ENCODE measurements at regions not wholly inside any gene's neighbourhood (a gene's known extent, or its start where the extent isn't known, plus 50 kb on each side); places are given as distances from the start of the nearest gene placed in this dataset.

DNA sequence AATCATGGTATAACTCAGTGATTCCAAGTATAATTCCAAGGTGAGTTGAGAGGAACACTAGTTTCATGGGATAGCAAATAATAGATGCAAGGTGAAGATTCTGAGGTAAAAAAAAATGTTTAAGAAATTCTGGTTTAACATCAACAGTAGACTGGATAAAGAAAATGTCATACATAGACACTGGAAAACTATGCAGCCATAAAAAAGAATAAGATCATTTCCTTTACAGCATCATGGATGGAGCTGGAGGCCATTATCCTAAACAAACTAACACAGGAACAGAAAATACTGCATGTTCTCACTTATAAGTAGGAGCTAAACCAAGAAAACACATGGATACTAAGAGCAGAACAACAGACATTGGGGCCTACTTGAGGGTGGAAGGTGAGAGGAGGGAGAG, 54.6 kb upstream of the LEF1 start:
- H3K4me3 Mint-ChIP-seq (ENCODE audit: low read depth): no peak overlapping the region
- no peaks in the 10 kb centered on the region for H3K36me3 Mint-ChIP-seq (ENCODE audit: insufficient read depth)
- no peaks in the 10 kb centered on the region for H3K27me3 Mint-ChIP-seq
- no peak overlapping the region for H3K27ac Mint-ChIP-seq
- H3K4me1 Mint-ChIP-seq (ENCODE audit: low read depth): no peaks in the 10 kb centered on the region
- DNase-seq (ENCODE audit: low spot score, unreplicated experiment): no peak
- H3K9me3 Mint-ChIP-seq (ENCODE audit: low read depth): no peaks in the 10 kb centered on the region
- TF ChIP-seq, protein P1, sequence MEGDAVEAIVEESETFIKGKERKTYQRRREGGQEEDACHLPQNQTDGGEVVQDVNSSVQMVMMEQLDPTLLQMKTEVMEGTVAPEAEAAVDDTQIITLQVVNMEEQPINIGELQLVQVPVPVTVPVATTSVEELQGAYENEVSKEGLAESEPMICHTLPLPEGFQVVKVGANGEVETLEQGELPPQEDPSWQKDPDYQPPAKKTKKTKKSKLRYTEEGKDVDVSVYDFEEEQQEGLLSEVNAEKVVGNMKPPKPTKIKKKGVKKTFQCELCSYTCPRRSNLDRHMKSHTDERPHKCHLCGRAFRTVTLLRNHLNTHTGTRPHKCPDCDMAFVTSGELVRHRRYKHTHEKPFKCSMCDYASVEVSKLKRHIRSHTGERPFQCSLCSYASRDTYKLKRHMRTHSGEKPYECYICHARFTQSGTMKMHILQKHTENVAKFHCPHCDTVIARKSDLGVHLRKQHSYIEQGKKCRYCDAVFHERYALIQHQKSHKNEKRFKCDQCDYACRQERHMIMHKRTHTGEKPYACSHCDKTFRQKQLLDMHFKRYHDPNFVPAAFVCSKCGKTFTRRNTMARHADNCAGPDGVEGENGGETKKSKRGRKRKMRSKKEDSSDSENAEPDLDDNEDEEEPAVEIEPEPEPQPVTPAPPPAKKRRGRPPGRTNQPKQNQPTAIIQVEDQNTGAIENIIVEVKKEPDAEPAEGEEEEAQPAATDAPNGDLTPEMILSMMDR (IDR thresholded peaks at IDR 0.05; ENCODE audit: unreplicated experiment): no peak

DNA sequence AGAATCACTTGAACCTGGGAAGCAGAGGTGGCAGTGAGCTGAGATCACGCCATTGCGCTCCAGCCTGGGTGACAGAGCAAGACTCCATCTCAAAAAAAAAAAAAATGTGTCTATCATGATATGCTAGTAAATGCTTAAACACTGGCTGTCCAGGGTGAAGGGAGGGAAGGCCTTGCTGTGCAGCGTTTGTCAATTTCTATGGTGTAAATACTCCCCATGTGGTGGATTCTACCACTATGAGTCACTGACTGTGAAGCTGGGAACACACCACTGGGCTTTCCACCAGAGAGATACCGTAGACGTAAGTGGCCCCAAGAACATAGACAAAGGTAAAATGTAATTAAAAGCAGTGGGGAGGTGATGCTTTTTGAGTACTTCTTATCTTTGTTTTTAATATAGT, 51.3 kb upstream of the LEF1 start:
- Mint-ChIP-seq H3K27ac (no peak overlapping the region), H3K36me3 (ENCODE audit: insufficient read depth) (no peaks in the 10 kb centered on the region), H3K9me3 (ENCODE audit: low read depth) (peaks cover 4% of the 10 kb centered on the region), H3K4me3 (ENCODE audit: low read depth) (no peak overlapping the region), H3K4me1 (ENCODE audit: low read depth) (peaks cover 4% of the 10 kb centered on the region), H3K27me3 (no peaks in the 10 kb centered on the region)
- TF ChIP-seq, protein P1 (IDR thresholded peaks at IDR 0.05; ENCODE audit: unreplicated experiment): no peak
- no peak for DNase-seq (ENCODE audit: low spot score, unreplicated experiment)

All from progenitor cell of endocrine pancreas (in vitro differentiated cells).